ENCODE measurements at regions not wholly inside any gene's neighbourhood (a gene's known extent, or its start where the extent isn't known, plus 50 kb on each side); places are given as distances from the start of the nearest gene placed in this dataset.

DNA sequence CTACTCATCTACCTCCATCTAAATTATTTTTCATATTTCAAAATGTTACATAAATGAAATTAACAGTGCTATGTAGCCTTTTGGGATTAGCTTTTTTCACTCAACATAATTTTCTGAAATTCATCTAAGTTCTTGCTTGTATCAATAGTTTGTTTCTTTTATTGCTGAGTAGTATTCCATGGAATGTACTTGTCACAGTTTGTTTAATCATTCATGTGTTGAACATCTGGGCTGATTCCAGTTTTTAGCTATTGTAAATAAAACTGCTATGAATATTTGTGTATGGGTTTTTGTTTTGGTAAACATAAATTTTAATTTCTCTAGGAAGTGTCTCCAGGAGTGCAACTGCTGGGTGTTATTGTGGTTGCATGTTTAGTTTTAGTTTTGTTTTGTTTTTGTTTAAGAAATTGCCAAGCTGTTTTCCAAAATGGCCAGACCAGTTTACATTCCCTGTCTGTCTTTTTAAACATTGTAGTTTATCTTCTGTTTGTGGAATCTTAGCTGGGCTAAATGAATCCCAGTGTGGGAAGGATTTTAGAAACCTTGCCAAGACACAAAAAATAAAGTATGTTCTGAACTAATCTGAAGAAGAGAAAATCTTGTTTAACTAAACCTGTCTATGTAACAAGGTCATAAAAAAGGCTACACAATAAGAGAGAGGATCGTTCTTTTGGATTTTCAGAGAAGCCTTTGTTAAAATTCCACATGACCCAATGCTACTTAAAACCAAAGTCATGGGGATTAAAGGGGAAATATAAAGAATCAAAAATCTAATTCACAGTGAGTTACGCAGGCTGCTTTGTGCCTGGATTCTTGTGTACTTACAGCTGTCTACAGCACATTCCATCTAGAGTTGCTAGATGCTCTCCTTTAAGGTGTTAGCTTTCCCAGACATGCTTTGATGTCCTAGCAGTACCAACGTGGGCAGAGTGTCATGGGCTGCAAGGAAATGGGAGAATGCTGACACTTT is 129.2 kb upstream of the SUCLG2 start:
- intact Hi-C loops (cut with DNase I; ENCODE audit: low total_unique reads): no loop called here
- DNase-seq: no peak
- no peak overlapping the region for H3K4me3 ChIP-seq
- no peaks in the 10 kb centered on the region for H3K36me3 ChIP-seq
- H3K27me3 ChIP-seq: no peaks in the 10 kb centered on the region
- no peaks in the 10 kb centered on the region for H3K4me1 ChIP-seq
- H3K9me3 ChIP-seq: no peaks in the 10 kb centered on the region
- TF ChIP-seq POLR2A (IDR thresholded peaks at IDR 0.05): no peak
- H3K27ac ChIP-seq: no peak overlapping the region

DNA sequence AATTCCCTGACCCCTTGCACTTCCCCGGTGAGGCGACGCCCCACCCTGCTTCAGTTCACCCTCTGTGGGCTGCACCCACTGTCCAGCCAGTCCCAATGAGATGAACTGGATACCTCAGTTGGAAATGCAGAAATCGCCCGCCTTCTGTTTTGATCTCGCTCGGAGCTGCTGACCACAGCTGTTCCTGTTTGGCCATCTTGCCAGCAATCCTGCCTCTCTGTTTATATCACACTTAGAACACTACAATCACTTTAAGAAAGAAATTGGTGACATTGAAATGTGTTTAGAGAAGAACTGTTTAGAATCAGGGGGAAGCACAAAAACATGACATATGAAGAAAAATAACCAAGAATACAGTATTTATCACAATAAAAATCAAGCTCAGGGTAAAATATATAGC is 127.5 kb upstream of the SUCLG2 start:
- H3K9me3 ChIP-seq: no peaks in the 10 kb centered on the region
- intact Hi-C loops (cut with DNase I; ENCODE audit: low total_unique reads): no loop called here
- no peaks in the 10 kb centered on the region for H3K4me1 ChIP-seq
- no peak overlapping the region for H3K27ac ChIP-seq
- no peaks in the 10 kb centered on the region for H3K36me3 ChIP-seq
- no peak for TF ChIP-seq POLR2A (IDR thresholded peaks at IDR 0.05)
- TF ChIP-seq, protein P1, sequence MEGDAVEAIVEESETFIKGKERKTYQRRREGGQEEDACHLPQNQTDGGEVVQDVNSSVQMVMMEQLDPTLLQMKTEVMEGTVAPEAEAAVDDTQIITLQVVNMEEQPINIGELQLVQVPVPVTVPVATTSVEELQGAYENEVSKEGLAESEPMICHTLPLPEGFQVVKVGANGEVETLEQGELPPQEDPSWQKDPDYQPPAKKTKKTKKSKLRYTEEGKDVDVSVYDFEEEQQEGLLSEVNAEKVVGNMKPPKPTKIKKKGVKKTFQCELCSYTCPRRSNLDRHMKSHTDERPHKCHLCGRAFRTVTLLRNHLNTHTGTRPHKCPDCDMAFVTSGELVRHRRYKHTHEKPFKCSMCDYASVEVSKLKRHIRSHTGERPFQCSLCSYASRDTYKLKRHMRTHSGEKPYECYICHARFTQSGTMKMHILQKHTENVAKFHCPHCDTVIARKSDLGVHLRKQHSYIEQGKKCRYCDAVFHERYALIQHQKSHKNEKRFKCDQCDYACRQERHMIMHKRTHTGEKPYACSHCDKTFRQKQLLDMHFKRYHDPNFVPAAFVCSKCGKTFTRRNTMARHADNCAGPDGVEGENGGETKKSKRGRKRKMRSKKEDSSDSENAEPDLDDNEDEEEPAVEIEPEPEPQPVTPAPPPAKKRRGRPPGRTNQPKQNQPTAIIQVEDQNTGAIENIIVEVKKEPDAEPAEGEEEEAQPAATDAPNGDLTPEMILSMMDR (IDR thresholded peaks at IDR 0.05): no peak
- no peak for DNase-seq
- no peak overlapping the region for H3K4me3 ChIP-seq
- no peaks in the 10 kb centered on the region for H3K27me3 ChIP-seq

DNA sequence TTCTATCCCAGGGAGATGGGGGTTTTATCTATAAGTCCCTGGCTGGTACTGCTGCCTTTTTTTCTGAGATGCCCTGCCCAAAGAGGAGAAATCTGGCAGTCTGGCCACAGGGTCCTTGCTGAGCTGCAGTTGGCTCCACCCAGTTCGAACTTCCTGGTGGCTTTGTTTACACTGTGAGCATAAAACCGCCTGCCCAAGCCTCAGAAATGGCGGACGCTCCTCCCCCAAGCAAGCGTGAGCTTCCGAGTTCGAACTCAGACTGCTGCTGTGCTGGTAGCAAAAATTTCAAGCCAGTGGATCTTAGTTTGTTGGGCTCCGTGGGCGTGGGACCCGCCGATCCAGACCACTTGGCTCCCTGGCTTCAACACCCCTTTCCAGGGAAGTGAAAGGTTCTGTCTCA is 126.8 kb upstream of the SUCLG2 start:
- H3K4me3 ChIP-seq: no peak overlapping the region
- H3K27me3 ChIP-seq: no peaks in the 10 kb centered on the region
- no peaks in the 10 kb centered on the region for H3K36me3 ChIP-seq
- intact Hi-C loops (cut with DNase I; ENCODE audit: low total_unique reads): no loop called here
- DNase-seq: no peak
- H3K9me3 ChIP-seq: no peaks in the 10 kb centered on the region
- TF ChIP-seq, protein P1 (IDR thresholded peaks at IDR 0.05): no peak
- no peak for TF ChIP-seq POLR2A (IDR thresholded peaks at IDR 0.05)
- H3K27ac ChIP-seq: no peak overlapping the region
- H3K4me1 ChIP-seq: no peaks in the 10 kb centered on the region

DNA sequence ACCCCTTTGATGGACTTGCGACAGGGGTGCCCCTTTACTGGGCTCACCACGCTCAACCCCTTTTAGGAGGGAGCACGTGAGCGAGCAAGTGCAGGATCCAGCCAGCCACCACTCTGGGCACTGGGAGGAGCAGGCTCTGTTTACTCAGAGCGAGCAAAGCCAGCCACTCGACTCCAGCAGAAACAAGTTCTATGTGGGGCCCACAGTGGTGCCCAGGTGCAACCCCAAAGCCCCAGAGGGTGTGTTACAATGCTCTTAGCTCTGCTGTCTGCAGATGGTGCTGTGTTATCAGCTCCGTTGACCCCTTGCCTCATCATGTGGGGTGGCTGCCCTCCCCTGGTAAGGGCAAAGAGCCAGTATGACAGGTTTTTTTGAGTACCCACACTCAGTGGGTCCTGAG is 120.3 kb upstream of the SUCLG2 start:
- Histone ChIP-seq H3K9me3 (no peaks in the 10 kb centered on the region), H3K4me3 (no peak overlapping the region), H3K27me3 (no peaks in the 10 kb centered on the region), H3K4me1 (no peaks in the 10 kb centered on the region), H3K27ac (no peak overlapping the region), H3K36me3 (no peaks in the 10 kb centered on the region)
- no peak for TF ChIP-seq POLR2A (IDR thresholded peaks at IDR 0.05)
- no peak for DNase-seq
- intact Hi-C loops (cut with DNase I; ENCODE audit: low total_unique reads): no loop called here

DNA sequence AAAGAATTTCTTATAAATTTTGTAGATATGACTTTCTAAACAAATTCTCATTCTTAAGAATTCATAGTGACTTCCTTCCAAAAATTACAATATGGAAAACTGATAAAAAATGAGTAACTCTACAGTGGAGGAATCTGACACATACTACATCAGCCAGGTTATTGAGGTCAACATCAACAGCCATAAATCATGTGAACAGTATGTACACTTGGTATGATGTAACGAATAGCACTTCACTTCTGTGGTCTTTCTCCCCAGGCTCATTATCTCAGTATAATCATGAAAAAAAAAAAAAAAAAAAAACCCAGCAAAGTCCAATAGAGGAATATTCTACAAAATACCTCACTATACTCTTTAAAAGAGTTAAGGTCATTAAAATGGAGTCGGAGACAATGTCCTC is 111.2 kb upstream of the SUCLG2 start:
- no peaks in the 10 kb centered on the region for H3K36me3 ChIP-seq
- intact Hi-C loops (cut with DNase I; ENCODE audit: low total_unique reads): no loop called here
- H3K9me3 ChIP-seq: peaks cover 0 to 10% of the 10 kb centered on the region in 2 donors
- no peaks in the 10 kb centered on the region for H3K4me1 ChIP-seq
- DNase-seq: no peak
- no peak overlapping the region for H3K27ac ChIP-seq
- no peaks in the 10 kb centered on the region for H3K27me3 ChIP-seq
- no peak overlapping the region for H3K4me3 ChIP-seq
- no peak for TF ChIP-seq POLR2A (IDR thresholded peaks at IDR 0.05)
- TF ChIP-seq, protein P1 (IDR thresholded peaks at IDR 0.05): no peak

DNA sequence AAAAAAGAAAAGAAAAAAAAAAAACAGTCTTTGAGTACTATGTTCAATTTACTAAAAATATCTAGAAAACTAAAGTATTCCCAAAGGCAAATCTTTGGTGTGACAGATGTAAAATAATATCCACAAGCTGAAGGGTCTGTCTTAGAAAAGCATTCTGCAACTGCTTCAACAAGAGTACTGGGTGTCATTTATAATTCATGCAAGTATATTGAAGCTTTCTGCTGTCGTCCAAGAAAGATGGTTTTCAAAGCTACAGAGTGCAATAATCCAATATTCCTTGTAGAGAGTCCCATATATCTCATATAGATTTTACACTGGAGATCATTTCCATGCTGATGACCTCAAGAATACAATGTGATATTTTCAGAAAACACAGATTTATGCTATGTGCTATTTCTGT is 90.9 kb upstream of the SUCLG2 start:
- H3K36me3 ChIP-seq: no peaks in the 10 kb centered on the region
- no peak overlapping the region for H3K27ac ChIP-seq
- H3K27me3 ChIP-seq: no peaks in the 10 kb centered on the region
- no peak for DNase-seq
- intact Hi-C loops (cut with DNase I; ENCODE audit: low total_unique reads): no loop called here
- H3K4me3 ChIP-seq: no peak overlapping the region
- peaks cover 0 to 4% of the 10 kb centered on the region in 2 donors for H3K9me3 ChIP-seq
- TF ChIP-seq, protein P1 (IDR thresholded peaks at IDR 0.05): no peak
- TF ChIP-seq POLR2A (IDR thresholded peaks at IDR 0.05): no peak
- H3K4me1 ChIP-seq: no peaks in the 10 kb centered on the region
